ENCODE measurements at regions not wholly inside any gene's neighbourhood (a gene's known extent, or its start where the extent isn't known, plus 50 kb on each side); places are given as distances from the start of the nearest gene placed in this dataset.
"Not testable (repeated sequence)": the region's sequence is repeated elsewhere in the genome, so short reads cannot be mapped to it uniquely, and the experiment has no call there.

GRCh38 chr1:114249691-114250090 is 96.0 kb upstream of the SYT6 start:
- Histone ChIP-seq H3K9me2 (replicated peaks; ENCODE audit: low read length) (no peaks in the 10 kb centered on the region), H3K9ac (ENCODE audit: low read length) (no peak overlapping the region), H3K4me2 (ENCODE audit: low read length) (no peak overlapping the region), H3F3A (ENCODE audit: low read length, unreplicated experiment) (no peaks in the 10 kb centered on the region), H4K20me1 (ENCODE audit: low read length) (no peaks in the 10 kb centered on the region), H3K36me3 (ENCODE audit: low read depth, low read length) (no peaks in the 10 kb centered on the region), H3K4me3 (ENCODE audit: low read length) (no peak overlapping the region), H3K9me3 (ENCODE audit: low read length) (no peaks in the 10 kb centered on the region), H3K79me2 (ENCODE audit: low read length) (no peaks in the 10 kb centered on the region), H2AFZ (ENCODE audit: low read length) (no peak overlapping the region), H3K4me1 (ENCODE audit: insufficient read depth, low read length) (no peaks in the 10 kb centered on the region), H3K27me3 (ENCODE audit: low read length) (peaks cover 23% of the 10 kb centered on the region), H3K27ac (ENCODE audit: low read length) (no peak overlapping the region)
- no peak for DNase-seq
- intact Hi-C loops (cut with micrococcal nuclease): no loop called here
- CTCF ChIA-PET: no interaction called here
- ATAC-seq: no peak
- POLR2A ChIA-PET (ENCODE audit: unreplicated experiment): no interaction called here
- BruUV-seq (replicated peaks): no TSS peak
- TF ChIP-seq CTCF (conservative IDR thresholded peaks at IDR 0.05; ENCODE audit: low read depth, low read length) (no peak), EZH2phosphoT487 (IDR thresholded peaks at IDR 0.05; ENCODE audit: borderline replicate concordance, low read length) (no peak), EZH2 (IDR thresholded peaks at IDR 0.05; ENCODE audit: low read length, unreplicated experiment) (no peak)

GRCh38 chr1:114248162-114248561 is 94.5 kb upstream of the SYT6 start:
- H3K27ac ChIP-seq (ENCODE audit: low read length): no peak overlapping the region
- TF ChIP-seq EZH2 (IDR thresholded peaks at IDR 0.05; ENCODE audit: low read length, unreplicated experiment) (no peak), EZH2phosphoT487 (IDR thresholded peaks at IDR 0.05; ENCODE audit: borderline replicate concordance, low read length) (no peak), CTCF (conservative IDR thresholded peaks at IDR 0.05; ENCODE audit: low read depth, low read length) (no peak)
- CTCF ChIA-PET: no interaction called here
- no peak overlapping the region for H2AFZ ChIP-seq (ENCODE audit: low read length)
- H3K9me3 ChIP-seq (ENCODE audit: low read length): no peaks in the 10 kb centered on the region
- ATAC-seq (no peak), DNase-seq (no peak)
- BruUV-seq (replicated peaks): no TSS peak
- no peak overlapping the region for H3K4me3 ChIP-seq (ENCODE audit: low read length)
- H3K36me3 ChIP-seq (ENCODE audit: low read depth, low read length): no peaks in the 10 kb centered on the region
- no peak overlapping the region for H3K9ac ChIP-seq (ENCODE audit: low read length)
- H3K4me2 ChIP-seq (ENCODE audit: low read length): no peak overlapping the region
- POLR2A ChIA-PET (ENCODE audit: unreplicated experiment): no interaction called here
- H3K9me2 ChIP-seq (replicated peaks; ENCODE audit: low read length): no peaks in the 10 kb centered on the region
- H4K20me1 ChIP-seq (ENCODE audit: low read length): no peaks in the 10 kb centered on the region
- H3K4me1 ChIP-seq (ENCODE audit: insufficient read depth, low read length): no peaks in the 10 kb centered on the region
- H3K79me2 ChIP-seq (ENCODE audit: low read length): no peaks in the 10 kb centered on the region
- H3K27me3 ChIP-seq (ENCODE audit: low read length): peaks cover 23% of the 10 kb centered on the region
- no peaks in the 10 kb centered on the region for H3F3A ChIP-seq (ENCODE audit: low read length, unreplicated experiment)
- intact Hi-C loops (cut with micrococcal nuclease): no loop called here

- CTCF ChIA-PET; ATAC-seq; H3K9ac ChIP-seq (ENCODE audit: low read length); H3K4me2 ChIP-seq (ENCODE audit: low read length); H3K9me2 ChIP-seq (replicated peaks; ENCODE audit: low read length); H3K36me3 ChIP-seq (ENCODE audit: low read depth, low read length); BruUV-seq (replicated peaks); H3K27me3 ChIP-seq (ENCODE audit: low read length); H4K20me1 ChIP-seq (ENCODE audit: low read length); H3K9me3 ChIP-seq (ENCODE audit: low read length); H3K27ac ChIP-seq (ENCODE audit: low read length); POLR2A ChIA-PET (ENCODE audit: unreplicated experiment); H3K4me1 ChIP-seq (ENCODE audit: insufficient read depth, low read length); H2AFZ ChIP-seq (ENCODE audit: low read length); H3K79me2 ChIP-seq (ENCODE audit: low read length); DNase-seq; H3F3A ChIP-seq (ENCODE audit: low read length, unreplicated experiment); intact Hi-C loops (cut with micrococcal nuclease); H3K4me3 ChIP-seq (ENCODE audit: low read length): not testable (repeated sequence)
Observed at GRCh38 chr1:114242531-114243210, 89.0 kb upstream of the SYT6 start.
